GM12874 (cell line): ENCODE measurements at regions not wholly inside any gene's neighbourhood (a gene's known extent, or its start where the extent isn't known, plus 50 kb on each side); places are given as distances from the start of the nearest gene placed in this dataset.

Experiments used
- TF ChIP-seq, protein P1 (sequence below): IDR thresholded peaks from 2 replicates; pipeline ENCODE4 v1.5.1; 2011; ENCODE audit warnings: low read depth, mild to moderate bottlenecking, control low read depth, low read length, moderate library complexity; ENCODE audit not compliant: insufficient read depth

DNA sequence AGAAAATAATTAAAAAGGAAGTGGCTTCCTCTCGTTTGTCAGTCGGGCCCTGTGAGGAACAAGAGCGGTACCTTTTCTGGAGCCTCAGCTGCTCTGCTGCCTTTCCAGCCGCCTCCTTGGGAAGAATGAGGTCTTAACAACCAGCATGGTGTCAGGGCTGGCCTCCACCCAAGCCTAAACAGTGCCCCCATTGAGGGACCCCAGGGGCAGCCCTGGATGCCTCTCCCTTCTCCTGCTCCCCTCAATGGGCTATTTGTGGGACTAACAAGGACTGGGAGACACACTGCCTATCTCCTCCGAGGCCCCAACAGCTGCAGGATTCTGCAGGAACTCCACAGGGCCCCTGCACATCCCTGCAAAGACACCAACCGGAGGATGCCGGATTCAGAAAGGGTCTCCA, 155.4 kb upstream of the MAP3K1 start:
- TF ChIP-seq, protein P1, sequence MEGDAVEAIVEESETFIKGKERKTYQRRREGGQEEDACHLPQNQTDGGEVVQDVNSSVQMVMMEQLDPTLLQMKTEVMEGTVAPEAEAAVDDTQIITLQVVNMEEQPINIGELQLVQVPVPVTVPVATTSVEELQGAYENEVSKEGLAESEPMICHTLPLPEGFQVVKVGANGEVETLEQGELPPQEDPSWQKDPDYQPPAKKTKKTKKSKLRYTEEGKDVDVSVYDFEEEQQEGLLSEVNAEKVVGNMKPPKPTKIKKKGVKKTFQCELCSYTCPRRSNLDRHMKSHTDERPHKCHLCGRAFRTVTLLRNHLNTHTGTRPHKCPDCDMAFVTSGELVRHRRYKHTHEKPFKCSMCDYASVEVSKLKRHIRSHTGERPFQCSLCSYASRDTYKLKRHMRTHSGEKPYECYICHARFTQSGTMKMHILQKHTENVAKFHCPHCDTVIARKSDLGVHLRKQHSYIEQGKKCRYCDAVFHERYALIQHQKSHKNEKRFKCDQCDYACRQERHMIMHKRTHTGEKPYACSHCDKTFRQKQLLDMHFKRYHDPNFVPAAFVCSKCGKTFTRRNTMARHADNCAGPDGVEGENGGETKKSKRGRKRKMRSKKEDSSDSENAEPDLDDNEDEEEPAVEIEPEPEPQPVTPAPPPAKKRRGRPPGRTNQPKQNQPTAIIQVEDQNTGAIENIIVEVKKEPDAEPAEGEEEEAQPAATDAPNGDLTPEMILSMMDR: no peak

DNA sequence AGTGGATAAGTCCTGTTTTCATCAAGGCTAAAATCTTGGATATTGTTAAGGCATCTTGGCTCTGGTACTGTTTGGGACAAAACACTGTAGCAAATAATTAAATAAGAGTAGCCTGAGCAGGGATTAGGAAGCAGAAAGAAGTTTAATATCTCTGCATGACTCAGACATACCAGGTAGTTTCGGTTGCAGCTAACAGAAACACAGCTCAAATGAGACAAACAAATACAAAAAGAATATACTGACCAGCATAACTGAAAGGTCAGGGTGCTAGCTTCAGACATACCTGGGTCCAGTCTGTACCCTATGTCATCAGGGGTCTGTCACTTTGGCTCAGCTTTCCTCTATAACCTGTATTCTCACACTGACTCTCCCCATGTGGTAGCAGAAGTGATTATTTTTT, 156.4 kb upstream of the MAP3K1 start:
- TF ChIP-seq, protein P1: no peak

DNA sequence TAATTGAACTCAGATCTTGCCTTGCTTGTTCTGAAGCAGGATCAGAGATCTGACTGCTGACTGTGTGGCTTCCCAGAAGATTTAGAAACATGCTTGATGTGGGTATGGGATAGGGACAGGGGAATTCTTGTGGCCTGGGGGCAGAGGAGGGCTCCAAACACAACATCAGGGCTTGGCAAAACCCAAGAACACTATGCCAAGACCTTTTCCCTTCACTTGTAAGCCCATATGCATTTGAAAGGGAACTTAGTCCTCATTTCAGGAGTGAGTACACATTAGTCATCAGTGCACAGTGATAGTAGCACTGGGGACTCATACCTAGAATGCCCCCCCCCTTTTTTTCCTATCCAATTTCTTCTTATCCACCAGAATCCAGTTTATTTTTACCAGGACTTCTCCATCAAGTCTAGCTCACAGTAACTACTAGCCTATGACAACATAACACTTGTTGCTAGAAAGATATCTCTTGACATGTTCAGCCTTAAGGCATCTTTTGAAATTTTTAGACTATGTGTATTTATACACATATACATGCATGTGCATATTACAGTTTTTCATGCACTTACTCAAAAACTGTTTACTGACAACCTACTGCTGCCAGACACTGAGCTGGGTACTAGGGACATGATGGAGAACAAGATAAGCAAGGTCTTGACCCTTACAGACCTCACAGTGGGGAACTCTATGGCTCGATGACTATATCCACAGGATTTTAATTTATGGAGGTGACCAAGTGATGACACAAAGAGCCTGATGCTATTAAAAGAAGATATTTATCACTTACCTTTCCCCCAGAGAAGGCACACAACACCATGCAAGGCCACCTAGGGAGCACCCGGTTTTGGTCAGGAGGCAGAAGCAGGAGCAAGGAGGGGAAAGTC, 158.3 kb upstream of the MAP3K1 start:
- TF ChIP-seq, protein P1: no peak

DNA sequence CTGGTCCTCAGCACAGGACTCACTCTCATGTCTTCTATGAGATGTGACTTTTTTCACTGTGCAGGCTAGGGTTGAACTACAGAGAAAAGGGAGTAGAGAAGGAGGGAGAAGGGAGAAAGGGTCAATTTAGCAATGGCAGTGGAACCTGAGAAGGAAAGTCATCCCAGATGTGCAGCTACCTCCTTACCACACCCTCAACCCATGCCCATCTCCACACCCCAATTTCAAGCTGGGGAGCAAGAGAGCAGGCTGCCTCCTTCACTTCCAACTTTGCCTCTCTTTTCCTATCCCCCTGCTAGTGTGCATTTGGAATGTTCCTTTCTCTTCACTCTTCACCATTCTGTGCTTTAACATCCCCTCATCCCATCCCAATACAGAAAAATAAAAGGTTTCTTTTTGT, 163.5 kb upstream of the MAP3K1 start:
- TF ChIP-seq, protein P1: no peak

DNA sequence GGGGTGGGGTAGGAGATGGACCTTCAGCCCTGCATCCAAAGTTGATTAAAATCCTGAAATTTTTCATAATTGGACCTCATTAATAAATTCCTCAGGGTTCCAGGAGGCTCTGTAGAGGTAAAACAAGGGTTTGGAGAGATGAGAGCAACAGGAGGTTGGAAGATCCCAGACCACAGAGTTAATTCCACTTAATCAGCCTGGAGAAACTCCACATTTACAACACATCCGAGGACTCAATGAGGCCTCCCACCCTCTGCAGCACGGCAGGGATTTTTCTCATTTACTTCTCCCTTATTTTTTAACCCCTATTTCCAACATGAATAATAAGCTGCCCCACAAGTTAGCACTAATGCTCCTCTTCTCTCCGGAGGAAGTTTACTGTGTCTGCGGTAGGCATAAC, 165.0 kb upstream of the MAP3K1 start:
- TF ChIP-seq, protein P1: no peak

DNA sequence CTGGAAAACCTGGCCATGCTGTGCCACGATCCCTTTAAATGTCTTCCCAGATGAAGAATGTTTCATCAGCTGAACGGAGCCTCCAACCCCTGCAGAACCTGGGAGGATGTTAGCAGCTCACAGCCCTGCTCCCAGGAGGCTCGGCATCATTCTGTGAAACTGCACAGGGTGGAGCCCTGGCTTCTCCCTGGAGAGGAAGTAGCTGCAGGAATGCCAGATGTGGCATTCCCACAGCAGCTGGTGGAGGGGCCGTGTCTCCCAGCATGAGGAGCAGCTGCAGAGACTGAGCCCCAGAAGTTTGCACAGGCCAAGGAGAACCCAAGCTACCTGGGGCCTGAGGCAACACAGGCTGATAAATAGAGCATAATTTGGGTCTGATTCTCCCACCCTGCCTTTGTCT, 165.8 kb upstream of the MAP3K1 start:
- TF ChIP-seq, protein P1: no peak

DNA sequence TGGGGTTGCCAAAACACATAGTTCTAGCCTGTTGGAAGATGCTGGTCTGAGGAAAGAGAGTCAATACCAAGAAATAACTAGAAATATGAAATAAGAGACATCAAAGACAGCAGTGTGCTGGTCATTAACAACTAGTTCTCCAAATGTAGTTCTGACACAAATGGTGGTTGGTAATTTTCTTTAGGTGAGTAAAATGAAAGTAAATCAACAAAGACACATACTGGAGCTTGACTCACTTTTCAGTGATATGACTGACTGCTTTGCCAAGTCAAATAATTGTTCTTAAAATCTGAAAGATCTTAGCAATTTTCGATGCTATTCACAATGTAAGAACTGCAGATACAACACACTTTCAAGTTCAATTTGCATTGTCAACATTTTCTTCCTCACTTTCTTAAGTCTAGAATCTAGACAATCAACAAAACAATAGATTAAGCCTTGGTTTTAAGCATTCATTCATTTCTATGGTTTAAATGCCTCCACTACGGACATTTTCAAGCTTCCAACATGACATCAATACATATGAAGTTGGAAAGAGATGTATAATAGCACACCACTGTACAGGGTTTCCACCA, 166.8 kb upstream of the MAP3K1 start:
- TF ChIP-seq, protein P1: no peak
